Liver (tissue), 3 donors: ENCODE measurements at regions not wholly inside any gene's neighbourhood (a gene's known extent, or its start where the extent isn't known, plus 50 kb on each side); places are given as distances from the start of the nearest gene placed in this dataset.

Experiments
- ATF3 ChIP-seq: IDR thresholded peaks from 2 replicates; pipeline ENCODE4 v1.6.1; 2016; ENCODE audit warnings: antibody characterized with exemption
- CTCF ChIP-seq: fragments of 150-350 bp; IDR thresholded peaks from 2 replicates; pipeline ENCODE4 v1.5.1; 2017; ENCODE audit warnings: improper control_type of control experiment, low read depth, low read length; ENCODE audit not compliant: missing input control
- FOXA2 ChIP-seq: IDR thresholded peaks from 2 replicates; pipeline ENCODE4 v1.6.1; 2016; ENCODE audit warnings: antibody characterized with exemption
- JUND ChIP-seq, 2 donors: IDR thresholded peaks; 2 replicates each; pipeline ENCODE4 v1.6.1; 2016; ENCODE audit warnings: antibody characterized with exemption in 2 of 2
- NR2F2 ChIP-seq: IDR thresholded peaks from 2 replicates; pipeline ENCODE4 v1.6.1; 2016; ENCODE audit warnings: antibody characterized with exemption
- RAD21 ChIP-seq, 2 donors: IDR thresholded peaks; 2 replicates each; pipeline ENCODE4 v1.6.1; 2016; ENCODE audit warnings: antibody characterized with exemption in 2 of 2, mild to moderate bottlenecking in 2 of 2
- REST ChIP-seq: IDR thresholded peaks from 2 replicates; pipeline ENCODE4 v1.6.1; 2016; ENCODE audit warnings: antibody characterized with exemption, mild to moderate bottlenecking
- SP1 ChIP-seq: IDR thresholded peaks from 2 replicates; pipeline ENCODE4 v1.6.1; 2018; ENCODE audit warnings: antibody characterized with exemption, mild to moderate bottlenecking
- TAF1 ChIP-seq: conservative IDR thresholded peaks from 2 replicates; pipeline ENCODE4 v1.6.1; 2016; ENCODE audit warnings: antibody characterized with exemption, mild to moderate bottlenecking
- YY1 ChIP-seq: IDR thresholded peaks from 2 replicates; pipeline ENCODE4 v1.6.1; 2016; ENCODE audit warnings: antibody characterized with exemption, mild to moderate bottlenecking
- ZBTB33 ChIP-seq: IDR thresholded peaks from 2 replicates; pipeline ENCODE4 v1.6.1; 2016; ENCODE audit warnings: antibody characterized with exemption
- donor health status: healthy.
- donor health status: healthy.

GRCh38 chr13:106246666-106247188 is 288.7 kb downstream of the EFNB2 start:
- TF ChIP-seq CTCF (no peak), JUND (IDR thresholded peaks at IDR 0.05) (no peak), TAF1 (no peak), SP1 (no peak), REST (no peak), RAD21 (IDR thresholded peaks at IDR 0.05) (no peak), ZBTB33 (no peak), YY1 (no peak), NR2F2 (no peak), ATF3 (no peak), FOXA2 (no peak)
